ENCODE measurements at regions not wholly inside any gene's neighbourhood (a gene's known extent, or its start where the extent isn't known, plus 50 kb on each side); places are given as distances from the start of the nearest gene placed in this dataset.

DNA sequence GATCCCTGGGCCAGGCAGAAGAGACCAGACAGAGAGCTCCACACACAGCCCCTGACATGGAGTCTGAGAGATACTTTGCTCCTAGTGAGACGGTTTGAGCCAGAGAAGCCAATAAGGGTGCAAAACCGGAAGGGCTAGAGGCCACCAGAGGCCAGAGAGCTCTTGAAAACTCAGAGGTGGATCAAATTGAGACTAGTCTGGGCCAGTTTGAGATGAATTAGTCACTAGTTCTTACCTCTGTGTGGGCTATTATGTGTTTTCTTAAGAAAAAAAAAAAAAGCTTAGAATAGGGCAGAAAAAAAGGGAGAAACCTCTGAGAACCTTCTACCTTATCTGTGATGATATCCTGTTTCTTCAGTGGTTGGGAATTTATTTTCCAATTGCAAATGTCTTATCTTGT is 110.4 kb upstream of the EDNRA start:
- TF ChIP-seq, protein P1, sequence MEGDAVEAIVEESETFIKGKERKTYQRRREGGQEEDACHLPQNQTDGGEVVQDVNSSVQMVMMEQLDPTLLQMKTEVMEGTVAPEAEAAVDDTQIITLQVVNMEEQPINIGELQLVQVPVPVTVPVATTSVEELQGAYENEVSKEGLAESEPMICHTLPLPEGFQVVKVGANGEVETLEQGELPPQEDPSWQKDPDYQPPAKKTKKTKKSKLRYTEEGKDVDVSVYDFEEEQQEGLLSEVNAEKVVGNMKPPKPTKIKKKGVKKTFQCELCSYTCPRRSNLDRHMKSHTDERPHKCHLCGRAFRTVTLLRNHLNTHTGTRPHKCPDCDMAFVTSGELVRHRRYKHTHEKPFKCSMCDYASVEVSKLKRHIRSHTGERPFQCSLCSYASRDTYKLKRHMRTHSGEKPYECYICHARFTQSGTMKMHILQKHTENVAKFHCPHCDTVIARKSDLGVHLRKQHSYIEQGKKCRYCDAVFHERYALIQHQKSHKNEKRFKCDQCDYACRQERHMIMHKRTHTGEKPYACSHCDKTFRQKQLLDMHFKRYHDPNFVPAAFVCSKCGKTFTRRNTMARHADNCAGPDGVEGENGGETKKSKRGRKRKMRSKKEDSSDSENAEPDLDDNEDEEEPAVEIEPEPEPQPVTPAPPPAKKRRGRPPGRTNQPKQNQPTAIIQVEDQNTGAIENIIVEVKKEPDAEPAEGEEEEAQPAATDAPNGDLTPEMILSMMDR (IDR thresholded peaks at IDR 0.05) = no peak
- no peak for TF ChIP-seq EP300 (IDR thresholded peaks at IDR 0.05)

Data from tibial nerve (tissue), 4 donors.